HFFc6 (cell line): ENCODE measurements at regions not wholly inside any gene's neighbourhood (a gene's known extent, or its start where the extent isn't known, plus 50 kb on each side); places are given as distances from the start of the nearest gene placed in this dataset.

Experiments
- DNase-seq: peaks from one replicate; pipeline ENCODE4 v3.0.0-alpha.2; 2018
- H3K27ac Mint-ChIP-seq: 2 replicates; pipeline ENCODE4 v1.8.0; 2020; ENCODE audit warnings: mild to moderate bottlenecking, mixed read lengths
- H3K27me3 Mint-ChIP-seq: 2 replicates; pipeline ENCODE4 v1.8.0; 2021; ENCODE audit warnings: mild to moderate bottlenecking, moderate library complexity, mixed read lengths; ENCODE audit not compliant: insufficient read depth
- H3K36me3 Mint-ChIP-seq: 2 replicates; pipeline ENCODE4 v1.8.0; 2021; ENCODE audit warnings: low read depth, mixed read lengths
- H3K4me1 Mint-ChIP-seq: 2 replicates; pipeline ENCODE4 v1.8.0; 2020; ENCODE audit warnings: low read depth, mixed read lengths
- H3K4me3 Mint-ChIP-seq: 2 replicates; pipeline ENCODE4 v1.8.0; 2020; ENCODE audit warnings: mild to moderate bottlenecking, moderate library complexity, mixed read lengths
- H3K9me3 Mint-ChIP-seq: 2 replicates; pipeline ENCODE4 v1.8.0; 2020; ENCODE audit warnings: mild to moderate bottlenecking, mixed read lengths
- TF ChIP-seq, protein P1 (sequence below): fragments of 200-600 bp; sonication (generic); IDR thresholded peaks from 2 replicates; pipeline ENCODE4 v1.5.0; 2021; ENCODE audit warnings: antibody characterized with exemption, mild to moderate bottlenecking

DNA sequence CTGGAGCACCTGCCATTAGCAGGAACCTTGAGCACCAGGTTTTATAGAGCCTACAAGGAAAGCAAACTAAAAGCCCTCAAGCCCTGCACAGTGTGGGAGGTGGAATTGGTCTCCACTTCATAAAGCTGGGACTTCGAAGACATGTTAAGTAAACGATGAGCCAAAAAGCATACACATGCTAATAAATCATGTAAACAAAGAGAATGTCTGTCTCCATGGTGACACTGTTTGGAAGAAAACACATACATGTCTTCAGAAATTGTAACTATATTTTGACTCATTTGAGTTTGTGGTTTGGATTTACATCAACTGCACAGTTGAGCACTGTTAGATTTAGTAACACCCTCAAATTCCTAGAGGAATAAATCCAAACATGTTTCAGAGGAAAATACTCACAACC, 978.5 kb upstream of the LRRTM1 start:
- Mint-ChIP-seq H3K4me1 (no peaks in the 10 kb centered on the region), H3K36me3 (no peaks in the 10 kb centered on the region), H3K27ac (no peak overlapping the region), H3K4me3 (no peak overlapping the region), H3K27me3 (no peaks in the 10 kb centered on the region), H3K9me3 (peaks cover 14% of the 10 kb centered on the region)
- no peak for DNase-seq
- TF ChIP-seq, protein P1, sequence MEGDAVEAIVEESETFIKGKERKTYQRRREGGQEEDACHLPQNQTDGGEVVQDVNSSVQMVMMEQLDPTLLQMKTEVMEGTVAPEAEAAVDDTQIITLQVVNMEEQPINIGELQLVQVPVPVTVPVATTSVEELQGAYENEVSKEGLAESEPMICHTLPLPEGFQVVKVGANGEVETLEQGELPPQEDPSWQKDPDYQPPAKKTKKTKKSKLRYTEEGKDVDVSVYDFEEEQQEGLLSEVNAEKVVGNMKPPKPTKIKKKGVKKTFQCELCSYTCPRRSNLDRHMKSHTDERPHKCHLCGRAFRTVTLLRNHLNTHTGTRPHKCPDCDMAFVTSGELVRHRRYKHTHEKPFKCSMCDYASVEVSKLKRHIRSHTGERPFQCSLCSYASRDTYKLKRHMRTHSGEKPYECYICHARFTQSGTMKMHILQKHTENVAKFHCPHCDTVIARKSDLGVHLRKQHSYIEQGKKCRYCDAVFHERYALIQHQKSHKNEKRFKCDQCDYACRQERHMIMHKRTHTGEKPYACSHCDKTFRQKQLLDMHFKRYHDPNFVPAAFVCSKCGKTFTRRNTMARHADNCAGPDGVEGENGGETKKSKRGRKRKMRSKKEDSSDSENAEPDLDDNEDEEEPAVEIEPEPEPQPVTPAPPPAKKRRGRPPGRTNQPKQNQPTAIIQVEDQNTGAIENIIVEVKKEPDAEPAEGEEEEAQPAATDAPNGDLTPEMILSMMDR: no peak

DNA sequence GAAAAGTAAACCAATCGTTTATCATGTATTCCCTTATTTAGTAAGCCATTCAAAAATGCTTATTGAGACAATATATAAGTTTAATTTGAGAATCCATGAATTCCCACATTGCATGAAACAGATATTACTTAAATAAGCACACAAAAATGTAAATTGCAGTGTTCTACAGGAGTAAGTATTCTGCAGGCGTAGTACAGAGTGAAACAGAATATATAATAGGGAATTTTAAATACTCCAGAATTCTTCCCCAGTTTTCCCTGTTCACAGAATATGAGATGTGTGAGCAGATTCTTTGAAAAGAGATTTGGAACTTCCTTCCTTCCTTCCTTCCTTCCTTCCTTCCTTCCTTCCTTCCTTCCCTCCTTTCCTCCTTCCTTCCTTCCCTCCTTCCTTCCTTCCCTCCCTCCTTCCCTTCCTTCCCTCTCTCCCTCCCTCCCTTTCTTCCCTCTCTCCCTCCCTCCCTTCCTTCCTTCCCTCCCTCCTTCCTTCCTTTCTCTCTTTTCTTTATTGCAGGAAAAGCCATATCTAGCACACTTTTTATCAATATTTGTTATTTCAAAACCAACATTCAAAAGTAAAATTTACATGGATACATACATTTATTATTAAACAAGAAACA, 977.7 kb upstream of the LRRTM1 start:
- no peaks in the 10 kb centered on the region for H3K4me1 Mint-ChIP-seq

DNA sequence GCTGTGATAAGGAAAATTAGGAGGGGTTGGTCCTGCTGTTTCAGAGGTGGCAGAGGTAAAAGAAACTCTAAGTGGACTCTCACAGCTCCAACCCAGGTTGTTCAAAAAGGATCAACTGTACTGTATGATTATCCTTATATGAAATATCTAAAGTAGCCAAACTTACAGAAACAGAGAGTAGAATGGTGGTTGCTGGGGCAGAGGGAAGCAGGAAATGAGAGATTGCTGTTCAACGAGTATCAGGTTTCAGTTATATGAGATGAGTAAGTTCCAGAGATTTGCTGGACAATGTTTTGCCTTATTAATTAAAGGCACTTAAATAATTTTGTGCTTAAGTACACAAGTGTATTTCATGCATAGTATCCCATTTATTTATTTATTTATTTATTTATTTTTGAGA, 972.0 kb upstream of the LRRTM1 start:
- DNase-seq: no peak
- no peaks in the 10 kb centered on the region for H3K27me3 Mint-ChIP-seq
- H3K9me3 Mint-ChIP-seq: peaks cover 22% of the 10 kb centered on the region
- no peak overlapping the region for H3K27ac Mint-ChIP-seq
- H3K4me3 Mint-ChIP-seq: no peak overlapping the region
- H3K4me1 Mint-ChIP-seq: no peaks in the 10 kb centered on the region
- TF ChIP-seq, protein P1: no peak
- H3K36me3 Mint-ChIP-seq: no peaks in the 10 kb centered on the region; the same call in 1 of the 2 replicates

More for the DNA sequence above, 977.7 kb upstream of the LRRTM1 start:
- no peak overlapping the region for H3K4me3 Mint-ChIP-seq
- TF ChIP-seq, protein P1: no peak
- H3K36me3 Mint-ChIP-seq: no peaks in the 10 kb centered on the region
- H3K9me3 Mint-ChIP-seq: peaks cover 14% of the 10 kb centered on the region
- no peak overlapping the region for H3K27ac Mint-ChIP-seq
- no peaks in the 10 kb centered on the region for H3K27me3 Mint-ChIP-seq
- DNase-seq: no peak

DNA sequence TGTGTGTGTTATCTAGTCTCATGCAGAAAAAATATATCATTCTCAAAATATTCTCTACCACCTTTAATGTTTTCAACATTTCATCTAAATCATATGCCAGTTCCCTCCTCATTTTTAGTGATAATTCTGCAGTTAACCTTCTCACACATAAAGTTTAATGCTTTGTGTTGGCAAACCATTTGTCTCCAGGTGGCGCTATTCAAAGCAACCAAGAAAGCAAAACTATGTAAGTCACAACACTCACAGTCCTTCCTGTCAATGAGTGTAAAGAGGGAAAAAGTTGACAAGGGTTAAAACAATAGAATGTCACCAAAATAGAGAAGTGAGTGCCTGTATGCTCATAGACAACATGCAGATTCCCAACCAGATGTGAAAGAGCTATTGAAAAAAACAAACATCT, 961.6 kb upstream of the LRRTM1 start:
- peaks cover 50% of the 10 kb centered on the region for H3K9me3 Mint-ChIP-seq
- TF ChIP-seq, protein P1: no peak
- no peak overlapping the region for H3K27ac Mint-ChIP-seq
- H3K27me3 Mint-ChIP-seq: no peaks in the 10 kb centered on the region
- DNase-seq: no peak
- H3K4me1 Mint-ChIP-seq: no peaks in the 10 kb centered on the region
- H3K4me3 Mint-ChIP-seq: no peak overlapping the region
- H3K36me3 Mint-ChIP-seq: peaks cover 5% of the 10 kb centered on the region; the same call in 1 of the 2 replicates

DNA sequence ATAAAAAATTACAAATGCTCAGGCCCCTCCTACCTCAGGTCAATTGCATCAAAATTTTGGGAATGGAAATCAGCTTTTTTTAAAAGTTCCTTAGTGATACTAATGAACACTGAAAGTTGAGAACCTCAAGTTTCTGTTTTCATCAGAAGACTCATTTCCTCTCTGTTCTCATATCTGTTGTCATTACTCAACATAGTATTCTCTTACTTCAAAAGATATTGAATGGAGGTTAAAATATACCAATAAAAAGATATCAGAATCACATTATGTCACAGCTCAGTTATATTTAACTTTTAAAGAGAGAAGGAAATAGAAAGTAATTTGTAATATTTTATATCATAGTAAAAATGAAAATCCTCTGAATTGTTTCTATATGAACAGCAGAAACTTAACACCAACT, 959.4 kb upstream of the LRRTM1 start:
- no peaks in the 10 kb centered on the region for H3K27me3 Mint-ChIP-seq
- TF ChIP-seq, protein P1: no peak

More for the DNA sequence above, 959.4 kb upstream of the LRRTM1 start:
- Mint-ChIP-seq H3K36me3 (no peaks in the 10 kb centered on the region), H3K4me3 (no peak overlapping the region), H3K27ac (no peak overlapping the region), H3K9me3 (peaks cover 30% of the 10 kb centered on the region), H3K4me1 (no peaks in the 10 kb centered on the region)
- DNase-seq: no peak
